HepG2 (cell line): ENCODE measurements at regions not wholly inside any gene's neighbourhood (a gene's known extent, or its start where the extent isn't known, plus 50 kb on each side); places are given as distances from the start of the nearest gene placed in this dataset.

ENCODE experiments used
- ATAD3A ChIP-seq: sonication (generic); formaldehyde crosslinking; IDR thresholded peaks from 2 replicates; pipeline ENCODE4 v1.4.0; 2020; ENCODE audit warnings: missing genetic modification reagents
- HMG20A ChIP-seq: IDR thresholded peaks from 2 replicates; pipeline ENCODE4 v1.6.1; 2016; ENCODE audit warnings: borderline replicate concordance
- HMG20B ChIP-seq: conservative IDR thresholded peaks from 2 replicates; pipeline ENCODE4 v1.6.1; 2016; ENCODE audit warnings: missing genetic modification reagents, missing compliant biosample characterization
- LCORL ChIP-seq, 2 experiments: fragments of 450-650 bp in 1 of 2; sonication (generic) in 1 of 2; formaldehyde crosslinking in 1 of 2; IDR thresholded peaks; 2 replicates each; pipeline versions ENCODE4 v1.5.0 to v1.6.1; 2017 to 2020; ENCODE audit warnings: antibody characterized with exemption in 1 of 2, missing genetic modification reagents in 1 of 2
- MTA1 ChIP-seq: sonication (generic); formaldehyde crosslinking; IDR thresholded peaks from 2 replicates; pipeline ENCODE4 v1.4.0; 2020; ENCODE audit warnings: missing genetic modification reagents, mild to moderate bottlenecking, borderline replicate concordance
- MXD1 ChIP-seq: sonication (generic); formaldehyde crosslinking; IDR thresholded peaks from 2 replicates; pipeline ENCODE4 v1.4.0; 2020; ENCODE audit warnings: mild to moderate bottlenecking, missing genetic modification reagents
- MYNN ChIP-seq: sonication (generic); formaldehyde crosslinking; IDR thresholded peaks from 2 replicates; pipeline ENCODE4 v1.4.0; 2020; ENCODE audit warnings: mild to moderate bottlenecking, low read depth, missing genetic modification reagents
- MZF1 ChIP-seq: sonication (generic); formaldehyde crosslinking; IDR thresholded peaks from 2 replicates; pipeline ENCODE4 v1.8.1; 2023; ENCODE audit warnings: mild to moderate bottlenecking, missing genetic modification reagents, borderline replicate concordance
- STAT6 ChIP-seq: sonication (generic); formaldehyde crosslinking; IDR thresholded peaks from 2 replicates; pipeline ENCODE4 v1.4.0; 2020; ENCODE audit warnings: missing genetic modification reagents, mild to moderate bottlenecking, borderline replicate concordance
- ZBTB44 ChIP-seq: sonication (generic); formaldehyde crosslinking; IDR thresholded peaks from 2 replicates; pipeline ENCODE4 v1.4.0; 2020; ENCODE audit warnings: missing genetic modification reagents
- ZBTB46 ChIP-seq: sonication (generic); formaldehyde crosslinking; IDR thresholded peaks from 2 replicates; pipeline ENCODE4 v1.4.0; 2020; ENCODE audit warnings: mild to moderate bottlenecking, missing genetic modification reagents, borderline replicate concordance
- ZNF234 ChIP-seq: sonication (generic); formaldehyde crosslinking; conservative IDR thresholded peaks from 2 replicates; pipeline ENCODE4 v1.5.1; 2020; ENCODE audit warnings: mild to moderate bottlenecking, missing genetic modification reagents
- ZNF292 ChIP-seq: sonication (generic); formaldehyde crosslinking; IDR thresholded peaks from 2 replicates; pipeline ENCODE4 v1.8.1; 2022; ENCODE audit warnings: mild to moderate bottlenecking, low read depth, missing genetic modification reagents, borderline replicate concordance
- ZNF333 ChIP-seq: sonication (generic); formaldehyde crosslinking; IDR thresholded peaks from 2 replicates; pipeline ENCODE4 v1.4.0; 2020; ENCODE audit warnings: mild to moderate bottlenecking, missing genetic modification reagents, borderline replicate concordance
- ZNF547 ChIP-seq: sonication (generic); formaldehyde crosslinking; IDR thresholded peaks from 2 replicates; pipeline ENCODE4 v1.5.1; 2020; ENCODE audit warnings: mild to moderate bottlenecking, missing genetic modification reagents
- ZNF629 ChIP-seq: sonication (generic); formaldehyde crosslinking; conservative IDR thresholded peaks from 2 replicates; pipeline ENCODE4 v1.5.0; 2020; ENCODE audit warnings: missing genetic modification reagents
- ZNF639 ChIP-seq: conservative IDR thresholded peaks from 2 replicates; pipeline ENCODE4 v1.6.1; 2018; ENCODE audit warnings: missing genetic modification reagents
- ZNF792 ChIP-seq: IDR thresholded peaks from 2 replicates; pipeline ENCODE4 v1.6.1; 2016

GRCh38 chr10:28939281-28940157, 262.2 kb downstream of the BAMBI start (continued):
- TF ChIP-seq ZNF547 (CRISPR knock-in tag) (peak; percentile 83; the same call in 1 of the 2 replicates), MTA1 (CRISPR knock-in tag) (peak; percentile 74; the same call in 1 of the 2 replicates), ZNF234 (no peak), ZBTB44 (CRISPR knock-in tag) (no peak; the same call in 1 of the 2 replicates), MXD1 (CRISPR knock-in tag) (peak; percentile 25; the same call in 1 of the 2 replicates), ZNF639 (peak; percentile 61; the same call in 1 of the 2 replicates), HMG20A (CRISPR knock-in tag) (peak; percentile 88; the same call in 1 of the 2 replicates), ZNF629 (CRISPR knock-in tag) (no peak; the same call in 1 of the 2 replicates), ZBTB46 (no peak), ZNF792 (CRISPR knock-in tag) (peak; percentile 29; the same call in 1 of the 2 replicates), LCORL (IDR thresholded peaks at IDR 0.05) (no peak), LCORL (CRISPR knock-in tag; IDR thresholded peaks at IDR 0.05) (peak; percentile 90), ZNF333 (CRISPR knock-in tag) (peak; percentile 74; the same call in 1 of the 2 replicates), MYNN (CRISPR knock-in tag) (no peak), MZF1 (CRISPR knock-in tag) (no peak), STAT6 (CRISPR knock-in tag) (peak; percentile 30; the same call in 1 of the 2 replicates), ATAD3A (CRISPR knock-in tag) (no peak), HMG20B (peak; percentile 93), ZNF292 (peak; percentile 61; the same call in 1 of the 2 replicates)
